ENCODE measurements at regions not wholly inside any gene's neighbourhood (a gene's known extent, or its start where the extent isn't known, plus 50 kb on each side); places are given as distances from the start of the nearest gene placed in this dataset.

- H3K27me3 ChIP-seq = no peaks in the 10 kb centered on the region
- no peaks in the 10 kb centered on the region for H3K9me3 ChIP-seq
- H3K36me3 ChIP-seq = no peaks in the 10 kb centered on the region
- TF ChIP-seq CTCF (IDR thresholded peaks at IDR 0.05) = no peak
- H3K4me1 ChIP-seq (ENCODE audit: control insufficient read depth in 1 of 2, insufficient read depth in 1 of 2, low read depth in 1 of 2, low read length in 1 of 2) = no peaks in the 10 kb centered on the region
- H3K27ac ChIP-seq = no peak overlapping the region
- H3K4me3 ChIP-seq (ENCODE audit: low read depth in 1 of 2, low read length in 1 of 2) = no peak overlapping the region
These were observed 583.3 kb upstream of the SORCS1 start for GRCh38 chr10:107747851-107748250.

DNA sequence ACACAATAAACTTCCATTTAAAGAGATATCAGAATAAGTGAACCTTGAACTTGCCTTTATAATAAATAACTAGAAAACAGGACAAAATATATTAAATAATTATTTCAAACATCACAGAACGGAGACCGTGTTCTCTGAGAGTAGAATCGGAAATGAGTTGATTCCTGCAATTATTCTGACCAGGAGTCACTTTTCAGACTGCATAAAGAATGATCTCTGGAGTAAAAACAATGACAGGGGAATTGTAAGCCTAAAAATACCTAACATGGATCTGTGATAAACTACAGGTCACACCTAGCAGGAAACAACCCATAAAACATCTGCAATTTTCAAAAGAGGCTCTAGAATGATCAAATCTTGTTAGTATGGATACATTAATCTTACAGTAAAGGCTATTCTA is 577.5 kb upstream of the SORCS1 start:
- H3K27me3 ChIP-seq = no peaks in the 10 kb centered on the region
- TF ChIP-seq CTCF (IDR thresholded peaks at IDR 0.05) = no peak
- H3K9me3 ChIP-seq = no peaks in the 10 kb centered on the region
- H3K27ac ChIP-seq = no peak overlapping the region
- H3K36me3 ChIP-seq = no peaks in the 10 kb centered on the region
- H3K4me1 ChIP-seq (ENCODE audit: control insufficient read depth in 1 of 2, insufficient read depth in 1 of 2, low read depth in 1 of 2, low read length in 1 of 2) = peaks cover 4 to 6% of the 10 kb centered on the region in 2 experiments
- H3K4me3 ChIP-seq (ENCODE audit: low read depth in 1 of 2, low read length in 1 of 2) = no peak overlapping the region

DNA sequence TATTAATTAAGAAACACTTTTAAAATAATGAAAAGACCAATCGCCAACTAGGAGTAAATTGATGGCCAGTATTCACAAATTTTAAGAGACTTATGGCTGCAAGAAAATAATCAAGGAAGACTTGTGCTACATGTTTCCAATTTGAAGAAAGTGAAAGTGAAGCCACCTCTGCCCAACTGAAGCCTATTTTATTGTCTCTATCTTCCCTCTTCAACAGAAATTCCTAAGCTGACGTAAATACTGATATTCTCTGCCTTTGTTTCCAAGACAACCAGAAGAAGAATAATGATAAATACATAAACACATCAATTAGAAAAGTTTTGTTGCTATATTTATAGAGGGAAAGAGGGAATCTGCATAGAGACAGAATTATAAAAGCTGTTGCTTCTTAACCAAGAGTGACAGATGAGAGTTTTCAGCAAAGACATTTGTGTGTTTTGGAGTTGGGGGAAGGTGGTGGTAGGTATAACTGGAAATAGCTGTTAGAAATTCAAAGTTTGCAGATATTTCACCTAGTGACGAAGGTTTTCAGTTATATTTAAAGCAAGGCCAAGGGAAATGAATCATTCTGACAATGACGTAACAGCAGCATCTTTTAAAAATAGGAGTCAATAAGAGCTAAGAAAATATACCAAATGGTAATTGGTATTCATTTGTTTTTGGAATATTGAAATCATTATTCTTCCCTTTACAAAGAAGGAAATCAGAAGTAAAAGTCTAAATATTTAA is 576.6 kb upstream of the SORCS1 start:
- peaks cover 4 to 6% of the 10 kb centered on the region in 2 experiments for H3K4me1 ChIP-seq (ENCODE audit: control insufficient read depth in 1 of 2, insufficient read depth in 1 of 2, low read depth in 1 of 2, low read length in 1 of 2)
- H3K27ac ChIP-seq = no peak overlapping the region
- no peaks in the 10 kb centered on the region for H3K9me3 ChIP-seq
- H3K4me3 ChIP-seq (ENCODE audit: low read depth in 1 of 2, low read length in 1 of 2) = no peak overlapping the region
- no peaks in the 10 kb centered on the region for H3K27me3 ChIP-seq
- no peaks in the 10 kb centered on the region for H3K36me3 ChIP-seq
- TF ChIP-seq CTCF (IDR thresholded peaks at IDR 0.05) = no peak

DNA sequence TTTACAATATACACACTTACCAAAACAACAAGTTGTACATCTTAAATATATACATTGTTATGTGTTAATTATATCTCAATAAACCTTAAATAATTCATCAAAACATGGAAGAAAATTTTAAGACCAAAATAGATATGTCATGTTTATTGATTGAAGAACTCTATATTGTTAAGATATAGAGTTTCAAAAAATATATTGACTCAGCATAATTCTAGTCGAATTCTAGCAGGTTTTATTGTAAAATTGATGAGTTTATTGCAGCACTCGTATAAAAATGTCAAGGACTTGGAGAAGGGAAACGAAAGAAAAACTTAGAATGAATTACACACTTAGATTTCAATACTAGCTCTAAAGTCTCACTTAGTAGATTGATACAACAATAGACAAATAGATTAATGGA is 575.4 kb upstream of the SORCS1 start:
- Histone ChIP-seq H3K4me1 (ENCODE audit: control insufficient read depth in 1 of 2, insufficient read depth in 1 of 2, low read depth in 1 of 2, low read length in 1 of 2) (peaks cover 4 to 6% of the 10 kb centered on the region in 2 experiments), H3K36me3 (no peaks in the 10 kb centered on the region), H3K4me3 (ENCODE audit: low read depth in 1 of 2, low read length in 1 of 2) (no peak overlapping the region), H3K9me3 (no peaks in the 10 kb centered on the region), H3K27me3 (no peaks in the 10 kb centered on the region), H3K27ac (no peak overlapping the region)
- TF ChIP-seq CTCF (IDR thresholded peaks at IDR 0.05) = no peak

DNA sequence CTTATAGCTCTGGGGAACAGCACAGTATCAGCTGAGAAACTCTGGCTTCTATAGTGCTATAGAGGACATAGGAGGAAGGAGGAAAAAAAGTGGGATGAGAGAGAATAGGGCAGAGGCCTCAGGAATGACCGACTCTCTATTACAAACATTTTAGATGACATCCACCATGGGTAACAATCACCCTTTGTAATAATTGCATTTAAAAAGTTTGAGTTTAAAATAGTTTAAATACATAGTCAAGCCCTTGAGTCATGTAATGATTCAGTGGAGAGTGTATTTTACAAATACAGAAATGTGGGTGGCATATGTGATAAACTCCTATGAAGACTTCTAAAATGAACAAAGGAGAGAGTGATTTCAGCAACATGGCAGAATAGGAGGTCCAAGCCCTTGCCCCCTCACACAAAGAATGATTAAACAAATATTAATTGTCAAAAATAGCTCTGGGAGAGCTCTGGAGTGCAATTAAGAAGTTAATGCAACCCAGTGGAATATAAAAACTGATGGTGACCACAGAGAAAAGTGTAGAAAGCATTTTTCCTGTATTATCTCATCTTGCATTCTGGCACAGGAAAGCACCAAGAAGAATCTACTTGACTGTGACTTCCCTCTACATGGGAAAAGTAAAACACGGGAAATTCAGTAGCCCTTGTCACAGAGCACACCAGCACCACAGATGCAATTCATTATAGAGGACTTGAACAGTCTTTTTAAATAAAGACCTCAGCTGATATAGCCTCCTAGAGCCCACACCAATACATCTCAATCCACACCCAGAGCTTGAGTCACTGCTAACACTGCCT is 569.0 kb upstream of the SORCS1 start:
- Histone ChIP-seq H3K9me3 (no peaks in the 10 kb centered on the region), H3K4me1 (ENCODE audit: control insufficient read depth in 1 of 2, insufficient read depth in 1 of 2, low read depth in 1 of 2, low read length in 1 of 2) (peaks cover 20 to 37% of the 10 kb centered on the region in 2 experiments), H3K36me3 (no peaks in the 10 kb centered on the region), H3K4me3 (ENCODE audit: low read depth in 1 of 2, low read length in 1 of 2) (no peak overlapping the region), H3K27me3 (no peaks in the 10 kb centered on the region), H3K27ac (no peak overlapping the region)
- TF ChIP-seq CTCF (IDR thresholded peaks at IDR 0.05) = no peak
